ENCODE measurements at regions not wholly inside any gene's neighbourhood (a gene's known extent, or its start where the extent isn't known, plus 50 kb on each side); places are given as distances from the start of the nearest gene placed in this dataset.

DNA sequence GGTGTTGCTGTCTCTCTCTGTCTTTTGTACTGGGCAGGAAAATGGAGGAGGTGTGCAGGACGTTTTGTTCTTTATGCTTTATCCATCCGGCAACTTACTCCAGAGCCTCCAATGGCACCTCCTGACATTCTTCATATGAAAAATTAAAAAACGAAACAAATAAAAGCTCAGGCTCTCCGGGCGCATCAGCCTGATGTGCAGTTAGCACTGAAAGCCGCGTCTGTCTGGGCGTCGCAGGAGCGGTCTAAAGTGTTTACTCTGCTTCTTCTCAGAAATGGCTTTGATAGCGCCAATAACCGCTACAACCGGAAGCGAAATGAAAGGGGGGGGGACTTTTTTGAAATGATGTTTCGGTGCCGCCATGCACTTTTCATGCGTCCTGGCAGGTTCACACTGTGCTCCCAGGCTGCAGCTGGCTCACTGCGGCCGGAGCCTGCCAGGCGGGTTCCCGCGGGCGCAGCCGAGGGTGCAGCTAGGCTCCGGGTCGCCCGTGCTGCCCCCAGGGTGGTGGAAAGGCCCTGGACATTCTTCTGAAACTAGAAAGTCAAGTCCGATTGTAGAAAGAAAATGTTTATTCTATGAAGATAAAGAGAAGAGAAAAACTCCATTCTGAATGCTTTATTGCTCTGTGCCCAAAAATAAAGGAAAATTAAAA, 407.7 kb upstream of the IRX1 start:
- H3K4me3 ChIP-seq (replicated peaks in 1 of 2; ENCODE audit: low read depth in 2 of 2, low read length in 2 of 2) = no peak overlapping the region
- DNase-seq (ENCODE audit: low read depth in 2 of 2) = no peak
- TF ChIP-seq, protein P1, sequence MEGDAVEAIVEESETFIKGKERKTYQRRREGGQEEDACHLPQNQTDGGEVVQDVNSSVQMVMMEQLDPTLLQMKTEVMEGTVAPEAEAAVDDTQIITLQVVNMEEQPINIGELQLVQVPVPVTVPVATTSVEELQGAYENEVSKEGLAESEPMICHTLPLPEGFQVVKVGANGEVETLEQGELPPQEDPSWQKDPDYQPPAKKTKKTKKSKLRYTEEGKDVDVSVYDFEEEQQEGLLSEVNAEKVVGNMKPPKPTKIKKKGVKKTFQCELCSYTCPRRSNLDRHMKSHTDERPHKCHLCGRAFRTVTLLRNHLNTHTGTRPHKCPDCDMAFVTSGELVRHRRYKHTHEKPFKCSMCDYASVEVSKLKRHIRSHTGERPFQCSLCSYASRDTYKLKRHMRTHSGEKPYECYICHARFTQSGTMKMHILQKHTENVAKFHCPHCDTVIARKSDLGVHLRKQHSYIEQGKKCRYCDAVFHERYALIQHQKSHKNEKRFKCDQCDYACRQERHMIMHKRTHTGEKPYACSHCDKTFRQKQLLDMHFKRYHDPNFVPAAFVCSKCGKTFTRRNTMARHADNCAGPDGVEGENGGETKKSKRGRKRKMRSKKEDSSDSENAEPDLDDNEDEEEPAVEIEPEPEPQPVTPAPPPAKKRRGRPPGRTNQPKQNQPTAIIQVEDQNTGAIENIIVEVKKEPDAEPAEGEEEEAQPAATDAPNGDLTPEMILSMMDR (IDR thresholded peaks at IDR 0.05; ENCODE audit: low read depth, low read length) = no peak

DNA sequence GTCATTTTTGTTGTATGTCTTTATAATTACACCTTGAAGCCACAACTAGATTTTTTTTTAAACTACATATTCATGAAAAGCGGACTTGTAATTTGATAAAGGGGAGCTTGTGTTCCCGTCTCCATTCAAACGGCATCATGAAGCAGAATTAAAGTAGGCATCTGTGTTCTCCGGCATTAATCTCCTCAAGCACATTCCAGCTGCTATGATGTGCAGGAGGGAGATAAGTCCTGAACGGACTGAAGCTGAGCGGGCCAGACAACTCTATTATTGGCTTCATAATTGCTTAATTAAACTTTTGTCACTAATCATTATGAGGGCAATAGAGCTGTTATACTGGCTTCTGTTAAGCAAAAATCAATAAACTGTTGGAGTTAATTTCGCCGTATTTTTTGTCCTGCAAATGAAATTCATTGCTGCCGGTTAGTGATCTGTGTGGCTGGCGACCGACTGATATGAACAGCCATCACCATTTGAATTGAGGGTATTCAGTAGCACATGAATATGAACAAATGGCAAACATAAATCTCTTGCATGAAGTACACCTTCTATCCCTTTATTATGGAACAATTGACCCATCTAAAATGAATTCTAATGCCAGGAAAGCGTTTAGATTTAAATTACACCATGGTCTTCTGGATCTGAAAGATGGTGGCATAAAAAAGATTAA, 408.8 kb upstream of the IRX1 start:
- TF ChIP-seq, protein P1 (IDR thresholded peaks at IDR 0.05; ENCODE audit: low read depth, low read length) = no peak
- no peak overlapping the region for H3K4me3 ChIP-seq (replicated peaks in 1 of 2; ENCODE audit: low read depth in 2 of 2, low read length in 2 of 2)
- DNase-seq (ENCODE audit: low read depth in 2 of 2) = no peak

DNA sequence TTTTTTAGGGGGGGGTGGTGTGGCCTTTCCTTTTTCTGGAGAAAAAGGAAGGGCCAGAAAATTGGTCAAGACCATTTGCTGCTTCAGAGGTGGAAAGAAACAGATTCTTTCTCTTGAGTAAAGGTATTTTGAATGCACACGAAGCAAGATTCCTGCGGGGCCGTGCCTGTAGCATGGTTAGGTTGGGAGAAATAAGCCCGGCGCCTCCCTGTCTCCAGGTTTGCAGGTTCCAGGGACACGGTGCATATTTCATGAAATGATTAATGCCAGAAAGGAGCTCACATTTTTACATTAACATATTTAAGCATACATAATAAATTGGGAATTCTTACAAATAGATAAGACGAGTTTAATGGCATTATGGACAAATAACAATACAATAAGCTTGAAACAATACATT, 409.5 kb upstream of the IRX1 start:
- TF ChIP-seq, protein P1 (IDR thresholded peaks at IDR 0.05; ENCODE audit: low read depth, low read length) = no peak
- no peak for DNase-seq (ENCODE audit: low read depth in 2 of 2)
- H3K4me3 ChIP-seq (replicated peaks in 1 of 2; ENCODE audit: low read depth in 2 of 2, low read length in 2 of 2) = no peak overlapping the region

DNA sequence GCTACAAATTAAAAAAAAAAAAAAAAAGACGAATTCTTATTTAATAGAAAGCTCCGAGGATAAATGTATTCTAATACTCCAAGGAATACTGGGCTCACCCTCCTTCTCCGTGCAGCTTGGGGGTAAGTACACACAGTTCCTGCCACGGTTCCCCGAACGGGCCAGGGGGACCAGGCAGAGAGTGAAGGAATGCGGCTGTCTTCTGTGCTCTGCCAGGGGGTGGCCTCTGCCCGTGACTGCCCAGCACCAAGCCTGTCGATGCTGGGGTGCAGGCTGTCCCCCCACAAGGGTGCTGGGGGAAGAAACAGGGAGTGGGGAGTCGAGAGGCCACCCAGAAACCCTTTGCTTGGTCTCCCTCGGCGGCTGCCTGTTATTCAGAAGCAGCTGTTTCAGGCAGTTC, 410.1 kb upstream of the IRX1 start:
- no peak for DNase-seq (ENCODE audit: low read depth in 2 of 2)
- H3K4me3 ChIP-seq (replicated peaks in 1 of 2; ENCODE audit: low read depth in 2 of 2, low read length in 2 of 2) = no peak overlapping the region
- TF ChIP-seq, protein P1 (IDR thresholded peaks at IDR 0.05; ENCODE audit: low read depth, low read length) = no peak

DNA sequence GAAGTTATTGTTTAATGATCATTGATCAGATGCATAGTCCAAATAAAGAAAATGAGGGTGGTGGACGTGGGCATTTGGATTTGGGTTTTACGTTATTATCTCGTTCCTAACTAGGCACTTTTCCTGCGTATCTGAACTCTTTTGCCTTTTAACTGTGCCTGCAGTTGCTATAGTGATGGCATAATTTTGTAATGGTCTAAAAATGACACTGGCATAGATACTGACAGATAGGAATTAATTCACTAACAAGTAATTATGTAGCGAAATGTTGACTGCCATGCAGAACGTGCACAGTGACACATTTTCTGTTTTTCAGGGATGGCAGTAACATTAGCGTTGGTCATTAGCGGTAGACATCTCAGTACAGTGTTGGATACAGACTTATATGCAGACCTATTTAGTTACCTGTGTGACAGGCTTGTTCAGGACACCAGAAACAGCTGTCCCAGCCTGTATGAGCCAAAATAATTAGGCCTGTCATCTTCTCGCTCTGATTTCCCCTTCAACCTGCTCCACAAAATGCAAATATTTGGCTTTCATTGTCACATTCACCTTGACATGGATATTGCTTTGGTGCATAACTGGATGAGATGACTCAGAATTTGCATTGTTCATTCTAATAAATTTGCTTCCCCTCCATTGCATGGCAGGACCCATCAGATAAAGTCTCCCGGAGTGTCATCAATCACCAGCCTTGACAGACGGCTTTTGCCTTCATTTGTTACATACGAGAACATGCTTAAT, 413.3 kb upstream of the IRX1 start:
- DNase-seq (ENCODE audit: low read depth in 2 of 2) = no peak
- H3K4me3 ChIP-seq (replicated peaks in 1 of 2; ENCODE audit: low read depth in 2 of 2, low read length in 2 of 2) = no peak overlapping the region
- TF ChIP-seq, protein P1 (IDR thresholded peaks at IDR 0.05; ENCODE audit: low read depth, low read length) = no peak

DNA sequence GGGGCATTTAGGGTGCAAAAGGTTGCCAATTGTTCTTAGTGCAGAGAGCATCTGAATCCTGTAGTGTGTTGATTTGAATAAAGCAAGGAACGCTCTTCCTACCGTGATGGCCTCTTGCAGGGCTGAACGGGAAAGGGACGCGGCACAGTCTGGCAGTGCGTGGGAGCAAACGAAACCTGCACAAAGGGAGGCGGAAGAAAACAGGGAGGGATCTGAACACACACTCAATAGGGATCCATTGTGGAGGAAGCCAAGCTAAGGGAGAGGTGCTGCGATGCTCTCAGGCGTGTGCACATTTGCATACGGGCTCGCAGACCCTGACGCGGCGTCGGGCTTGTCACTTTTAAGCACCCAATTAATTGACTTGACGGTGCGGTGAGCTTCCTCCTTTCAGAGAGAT, 414.0 kb upstream of the IRX1 start:
- TF ChIP-seq, protein P1 (IDR thresholded peaks at IDR 0.05; ENCODE audit: low read depth, low read length) = no peak
- no peak overlapping the region for H3K4me3 ChIP-seq (replicated peaks in 1 of 2; ENCODE audit: low read depth in 2 of 2, low read length in 2 of 2)
- no peak for DNase-seq (ENCODE audit: low read depth in 2 of 2)

All from cardiac fibroblast (primary cell).